ENCODE measurements at regions not wholly inside any gene's neighbourhood (a gene's known extent, or its start where the extent isn't known, plus 50 kb on each side); places are given as distances from the start of the nearest gene placed in this dataset.

GRCh38 chr14:49959822-49960408 lies 67.0 kb downstream of the ARF6 start:
- TF ChIP-seq CTCF (IDR thresholded peaks at IDR 0.05) (no peak), POLR2A (IDR thresholded peaks at IDR 0.05) (peak in 1 of 2 donors; percentile 11)
